NCI-H2107 treated with DMSO at 0.1 percent for 48 hours (cell line): ENCODE measurements at regions not wholly inside any gene's neighbourhood (a gene's known extent, or its start where the extent isn't known, plus 50 kb on each side); places are given as distances from the start of the nearest gene placed in this dataset.

Source experiments
- DNase-seq: peaks from one replicate; lab custom pipeline; 2025; ENCODE audit not compliant: unreplicated experiment; lab: John Stamatoyannopoulos, UW

GRCh38 chr11:131228378-131228777, 142.0 kb upstream of the NTM start:
- DNase-seq = no peak

GRCh38 chr11:131229221-131229620, 141.2 kb upstream of the NTM start:
- no peak for DNase-seq

- no peak for DNase-seq
Measured at GRCh38 chr11:131231317-131231940, 139.0 kb upstream of the NTM start.

GRCh38 chr11:131232261-131232660, 138.2 kb upstream of the NTM start:
- DNase-seq = no peak

- DNase-seq = no peak
Measured at GRCh38 chr11:131234221-131234620, 136.2 kb upstream of the NTM start.

GRCh38 chr11:131235328-131236298, 134.8 kb upstream of the NTM start:
- DNase-seq = no peak

GRCh38 chr11:131240421-131240820, 130.0 kb upstream of the NTM start:
- no peak for DNase-seq

GRCh38 chr11:131242476-131243000, 127.9 kb upstream of the NTM start:
- DNase-seq = no peak

GRCh38 chr11:131246156-131246555, 124.3 kb upstream of the NTM start:
- no peak for DNase-seq

- no peak for DNase-seq
Measured at GRCh38 chr11:131246663-131247062, 123.8 kb upstream of the NTM start.

GRCh38 chr11:131248588-131248987, 121.8 kb upstream of the NTM start:
- no peak for DNase-seq

GRCh38 chr11:131253142-131253655, 117.2 kb upstream of the NTM start:
- DNase-seq = no peak

- no peak for DNase-seq
Measured at GRCh38 chr11:131253656-131254151, 116.7 kb upstream of the NTM start.

- no peak for DNase-seq
Measured at GRCh38 chr11:131254254-131254653, 116.2 kb upstream of the NTM start.

GRCh38 chr11:131274233-131274632, 96.2 kb upstream of the NTM start:
- no peak for DNase-seq

GRCh38 chr11:131275580-131275979, 94.8 kb upstream of the NTM start:
- DNase-seq = no peak

- no peak for DNase-seq
Measured at GRCh38 chr11:131278472-131278871, 91.9 kb upstream of the NTM start.

GRCh38 chr11:131279654-131280384, 90.6 kb upstream of the NTM start:
- no peak for DNase-seq

GRCh38 chr11:131281316-131281715, 89.1 kb upstream of the NTM start:
- DNase-seq = no peak

GRCh38 chr11:131284041-131284440, 86.4 kb upstream of the NTM start:
- no peak for DNase-seq

GRCh38 chr11:131288521-131289091, 81.8 kb upstream of the NTM start:
- no peak for DNase-seq
